NCI-H2196 (cell line): ENCODE measurements at regions not wholly inside any gene's neighbourhood (a gene's known extent, or its start where the extent isn't known, plus 50 kb on each side); places are given as distances from the start of the nearest gene placed in this dataset.

Experiments used
- DNase-seq: peaks from one replicate; lab custom pipeline; 2025; ENCODE audit not compliant: unreplicated experiment; lab: John Stamatoyannopoulos, UW

- DNase-seq: no peak
Observed at GRCh38 chr9:91066042-91066415, 264.4 kb downstream of the SYK start.

DNA sequence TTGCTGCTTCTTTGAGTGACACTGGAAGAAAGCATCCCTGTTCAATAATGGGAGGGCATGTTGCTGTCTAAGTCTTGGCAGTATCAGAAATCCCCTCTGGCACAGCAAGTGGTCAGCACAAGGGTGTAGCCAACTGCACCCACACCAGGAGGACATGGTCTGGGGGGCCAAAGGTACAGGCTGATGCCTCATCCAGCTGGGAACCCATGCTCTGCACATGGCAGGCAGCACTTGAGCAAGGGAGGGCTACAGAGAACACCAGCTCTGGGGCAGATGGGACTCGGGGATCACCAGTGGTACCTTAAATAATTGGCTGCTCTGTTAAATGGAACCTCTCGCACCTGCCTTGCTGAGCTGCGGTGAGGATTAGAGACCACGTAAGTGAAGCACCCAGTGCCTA is 265.2 kb downstream of the SYK start:
- DNase-seq: no peak

DNA sequence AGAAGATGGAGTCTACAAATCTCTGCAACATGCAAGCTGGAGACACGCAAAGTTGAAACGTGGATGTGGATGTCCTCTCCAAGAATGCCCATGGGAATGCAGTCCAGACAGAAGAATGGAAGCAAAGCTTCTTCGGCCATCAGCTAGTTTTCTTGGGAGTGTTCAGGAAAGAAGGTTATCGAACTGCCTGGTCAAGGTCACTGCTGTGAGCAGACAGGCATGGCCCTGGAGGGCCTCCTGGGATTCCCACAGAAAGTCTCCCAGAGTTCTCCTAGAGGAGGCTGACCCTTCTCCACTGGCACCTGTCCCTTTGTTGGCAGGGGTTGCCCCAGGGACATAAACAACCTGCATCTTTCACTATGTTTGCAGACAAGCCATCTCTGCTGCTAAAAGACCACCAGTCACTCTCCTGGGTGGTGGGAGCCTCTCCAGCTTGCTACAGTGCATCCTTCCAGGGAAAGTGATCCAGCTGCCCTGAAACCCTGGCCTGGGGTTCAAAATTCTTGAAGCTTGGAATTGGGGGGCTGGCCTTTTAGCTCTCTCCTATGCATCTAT is 265.8 kb downstream of the SYK start:
- DNase-seq: no peak

DNA sequence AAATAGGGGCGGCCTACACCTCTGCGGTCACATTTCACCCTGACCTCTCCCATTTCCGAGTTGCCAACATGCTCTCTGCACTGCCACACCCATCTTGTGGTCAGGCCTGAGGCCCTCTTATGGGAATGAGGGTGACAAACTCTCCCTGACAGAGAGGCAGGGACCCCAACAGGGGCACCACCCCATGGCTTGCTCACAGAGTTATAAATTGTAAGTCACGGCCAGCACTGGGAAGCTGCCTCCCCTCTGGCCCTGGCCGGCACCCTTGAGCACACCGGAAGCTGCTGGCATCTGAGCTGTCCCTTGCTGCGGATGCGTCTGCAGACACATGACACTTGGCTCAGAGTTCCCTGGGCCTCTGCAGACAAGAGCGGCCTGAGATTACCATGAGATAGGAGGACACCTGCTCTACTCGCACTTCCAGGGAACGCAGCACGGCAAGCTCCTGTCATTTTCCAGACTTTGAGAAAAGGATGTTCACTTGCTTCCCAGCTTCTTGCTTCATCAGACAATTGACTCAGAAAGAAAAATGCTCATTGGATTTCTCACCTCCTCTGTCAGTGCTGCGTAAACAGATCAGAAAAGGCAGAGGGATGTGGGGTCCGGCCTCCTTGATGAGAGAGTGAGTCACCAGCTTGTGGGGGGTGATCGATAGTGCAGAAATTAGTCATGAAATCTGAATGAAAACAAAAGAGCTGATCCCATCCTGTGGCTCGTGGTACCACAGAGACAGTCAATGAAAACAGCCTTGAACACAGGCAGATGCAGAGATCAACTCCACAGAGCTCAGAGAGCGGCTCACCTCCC is 269.8 kb downstream of the SYK start:
- DNase-seq: no peak

DNA sequence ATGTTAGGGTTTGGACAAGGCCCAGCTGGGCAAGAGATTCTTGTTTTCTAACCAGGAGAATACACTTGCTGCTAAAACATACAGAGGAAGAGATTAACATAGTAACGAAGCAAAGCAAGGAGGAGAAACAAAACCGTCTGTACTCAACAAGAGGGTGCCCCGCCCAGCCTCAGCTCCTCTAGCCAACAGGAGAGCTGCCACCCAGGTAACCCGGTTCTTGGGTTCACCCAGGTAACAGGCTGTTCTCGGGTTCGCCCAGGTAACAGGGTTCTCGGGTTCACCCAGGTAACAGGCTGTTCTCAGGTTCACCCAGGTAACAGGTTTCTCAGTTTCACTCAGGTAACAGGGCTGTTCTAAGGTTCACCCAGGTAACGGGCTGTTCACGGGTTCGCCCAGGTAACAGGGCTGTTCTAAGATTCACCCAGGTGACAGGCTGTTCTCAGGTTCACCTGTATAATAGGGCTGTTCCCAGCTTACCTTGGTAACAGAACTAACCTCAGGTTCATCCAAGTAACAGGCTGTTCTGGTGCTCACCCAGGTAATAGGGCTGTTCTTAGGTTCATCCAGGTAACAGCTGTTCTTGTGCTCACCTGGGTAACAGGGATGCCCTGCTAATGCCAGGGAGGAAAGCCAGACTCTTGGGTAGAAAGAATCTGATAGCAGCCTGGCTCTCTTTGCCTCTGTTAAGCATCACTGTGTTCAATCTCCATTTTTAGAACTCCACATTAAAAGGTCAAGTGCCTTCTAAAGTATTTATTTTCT is 271.6 kb downstream of the SYK start:
- DNase-seq: no peak

GRCh38 chr9:91073811-91074771 is 272.5 kb downstream of the SYK start:
- no peak for DNase-seq

- no peak for DNase-seq
Observed at GRCh38 chr9:91074866-91075265, 273.2 kb downstream of the SYK start.

- no peak for DNase-seq
Observed at GRCh38 chr9:91075279-91075678, 273.7 kb downstream of the SYK start.

GRCh38 chr9:91077624-91078368 is 276.2 kb downstream of the SYK start:
- no peak for DNase-seq

DNA sequence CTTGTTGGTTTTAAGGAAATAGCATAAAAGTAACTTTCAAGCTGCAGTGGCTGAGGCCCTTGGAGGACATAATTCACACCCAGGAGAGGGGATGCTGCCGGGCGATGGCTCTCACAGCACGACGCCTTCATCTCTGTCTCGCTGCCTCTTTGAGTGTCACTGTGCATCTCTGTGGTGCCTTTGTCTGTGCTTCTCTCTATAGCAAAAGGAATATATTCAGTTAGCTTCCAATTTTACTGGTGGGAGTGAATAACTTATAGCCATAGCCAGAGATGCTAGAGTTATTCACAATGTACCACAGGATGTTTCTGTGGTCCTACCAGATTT is 276.7 kb downstream of the SYK start:
- DNase-seq: no peak

- no peak for DNase-seq
Observed at GRCh38 chr9:91082731-91083130, 279.0 kb downstream of the AUH start.

GRCh38 chr9:91084896-91085516 is 276.7 kb downstream of the AUH start:
- no peak for DNase-seq

DNA sequence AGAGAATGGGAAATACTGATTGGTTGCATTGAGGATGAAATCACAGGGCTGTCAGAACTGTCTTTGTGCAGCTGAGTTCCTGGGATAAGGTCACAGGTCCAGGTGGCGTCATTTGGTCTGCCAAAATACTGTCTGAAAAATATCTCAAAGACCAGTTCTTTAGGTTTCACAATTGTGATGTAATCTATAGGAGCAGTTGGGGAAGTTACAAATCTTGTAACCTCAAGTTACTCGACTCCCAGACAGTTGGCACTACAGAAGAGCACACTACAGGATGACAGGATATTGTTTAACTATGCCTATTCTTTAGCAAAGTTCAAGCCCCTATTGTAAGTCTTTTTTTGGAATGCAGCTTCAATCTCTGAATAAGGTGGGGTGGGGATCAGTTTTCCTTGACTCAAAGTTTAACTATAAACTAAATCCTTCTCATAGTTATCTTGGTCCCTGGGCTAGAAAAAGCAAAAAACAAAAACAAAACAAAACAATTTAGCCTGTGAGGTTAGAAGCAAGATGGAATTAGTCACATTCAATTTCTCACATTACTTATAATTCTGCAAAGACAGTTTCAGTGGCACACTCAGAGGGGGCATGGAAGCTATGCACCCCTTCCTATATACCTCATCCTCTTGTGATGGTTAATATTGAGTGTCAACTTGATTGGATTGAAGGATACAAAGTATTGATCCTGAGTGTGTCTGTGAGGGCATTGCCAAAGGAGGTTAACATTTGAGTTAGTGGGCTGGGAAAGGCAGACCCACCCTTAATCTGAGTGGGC is 276.0 kb downstream of the AUH start:
- DNase-seq: no peak

DNA sequence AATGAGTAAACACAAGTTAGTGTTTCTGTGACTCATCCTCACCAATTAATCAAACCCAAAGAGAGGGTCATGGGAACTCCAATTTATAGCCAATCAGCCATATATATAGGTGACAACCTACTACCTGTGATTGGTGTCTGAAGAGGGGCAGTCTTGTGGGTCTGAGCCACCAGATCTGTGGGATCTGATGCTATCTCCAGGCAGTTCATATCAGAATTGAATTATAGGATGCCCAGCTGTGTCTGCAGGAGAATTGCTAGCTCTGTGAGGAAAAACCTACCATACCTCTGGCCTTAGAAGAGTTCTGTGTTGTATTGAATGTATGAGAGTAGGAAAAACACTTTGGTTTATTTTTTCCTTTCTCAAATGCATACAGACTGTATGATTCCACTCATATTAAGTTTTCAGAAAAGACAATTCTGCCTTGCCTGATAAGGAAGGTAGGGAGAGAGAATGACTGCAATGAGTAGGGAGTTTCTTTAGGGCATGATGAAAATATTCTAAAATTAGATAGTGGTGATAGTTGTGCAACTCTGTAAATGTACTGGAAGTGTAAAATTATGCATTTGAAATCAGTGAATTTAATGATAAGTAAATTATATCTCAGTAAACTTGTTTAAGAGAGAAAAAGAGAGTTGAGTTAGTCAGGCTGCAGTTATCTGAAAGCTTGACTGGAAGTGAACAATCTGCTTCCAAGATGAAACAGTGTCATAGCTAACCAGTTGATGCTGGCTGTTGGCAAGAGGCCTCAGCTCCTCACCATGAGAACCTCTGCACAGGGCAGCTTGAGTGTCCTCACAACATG is 274.9 kb downstream of the AUH start:
- DNase-seq: no peak

DNA sequence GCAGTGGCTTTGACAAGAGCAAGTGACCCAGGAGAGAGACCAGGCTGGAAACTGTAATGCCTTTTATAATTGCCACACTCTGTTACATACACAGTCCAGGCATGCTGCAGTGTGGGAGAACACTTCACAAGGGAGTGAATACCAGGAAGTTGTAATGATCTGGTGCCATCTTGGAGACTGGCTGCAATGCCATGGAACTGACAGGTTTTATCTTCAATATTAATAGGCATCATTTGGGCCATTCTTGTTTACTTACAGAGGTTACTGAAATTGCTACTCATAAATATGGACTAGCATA is 274.3 kb downstream of the AUH start:
- no peak for DNase-seq

DNA sequence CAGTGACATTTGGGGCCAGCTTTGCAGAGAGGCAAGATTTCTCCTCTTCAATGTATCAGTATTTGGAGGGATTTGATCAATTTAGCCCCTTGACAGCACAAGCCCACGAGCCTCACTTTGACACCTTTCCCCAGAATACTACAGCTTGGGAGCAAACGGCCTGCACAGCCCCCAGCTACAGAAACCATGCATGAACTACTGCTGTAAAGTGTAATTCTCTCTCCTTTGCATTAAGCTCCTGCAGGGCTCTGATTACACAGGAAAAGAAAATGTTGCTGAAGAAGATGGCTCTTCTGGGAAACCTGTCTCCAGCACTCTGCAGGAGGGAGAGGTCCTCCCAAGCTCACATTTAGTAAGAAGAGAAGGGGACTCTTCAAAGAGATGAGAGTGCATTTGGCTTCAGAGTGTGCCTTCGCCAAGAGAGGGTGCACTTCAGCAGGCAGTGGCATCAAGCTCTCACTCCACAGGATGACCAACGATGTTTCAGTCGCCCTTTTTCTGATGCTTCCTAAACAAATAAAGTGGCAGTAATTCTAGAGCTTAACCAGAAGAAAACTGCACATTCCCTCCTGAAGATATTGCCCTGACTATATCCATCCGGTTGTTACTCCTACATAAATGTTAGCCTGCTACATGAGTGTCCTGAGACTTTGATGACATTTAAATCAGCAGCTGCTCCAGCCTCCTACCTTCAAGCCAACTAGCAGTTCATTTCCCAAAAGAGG is 272.2 kb downstream of the AUH start:
- peak; percentile 51 for DNase-seq

- DNase-seq: no peak
Observed at GRCh38 chr9:91090130-91090410, 271.6 kb downstream of the AUH start.

- no peak for DNase-seq
Observed at GRCh38 chr9:91092214-91092613, 269.5 kb downstream of the AUH start.
